H1 (cell line): ENCODE measurements at regions not wholly inside any gene's neighbourhood (a gene's known extent, or its start where the extent isn't known, plus 50 kb on each side); places are given as distances from the start of the nearest gene placed in this dataset.

ENCODE experiments used
- HDAC2 ChIP-seq, 2 experiments: fragments of 300-600 bp in 1 of 2; sonication (generic) in 1 of 2; IDR thresholded peaks; 2 replicates each; pipeline ENCODE4 v1.6.1; 2011 to 2012; ENCODE audit warnings: low read depth in 2 of 2, low read length in 2 of 2, mild to moderate bottlenecking in 2 of 2, moderate library complexity in 2 of 2, borderline replicate concordance in 1 of 2, inconsistent platforms in 1 of 2

DNA sequence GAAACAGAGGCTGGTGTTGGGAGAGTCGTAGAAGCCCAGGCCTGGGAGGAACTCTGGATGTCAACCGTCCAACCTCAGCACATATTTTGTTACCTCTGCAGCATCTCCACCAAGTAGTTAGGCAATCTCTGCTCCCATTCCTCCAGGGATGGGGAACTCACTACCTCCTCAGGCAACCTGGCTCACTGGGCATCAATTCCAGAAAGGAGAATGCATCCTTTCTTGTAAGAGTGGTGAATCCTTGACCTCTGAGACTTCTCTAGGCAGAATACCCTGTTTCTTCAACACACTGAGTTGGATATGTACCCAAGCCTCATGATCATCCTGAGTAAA, 136.7 kb upstream of the ZMIZ1 start (continued):
- TF ChIP-seq HDAC2 (IDR thresholded peaks at IDR 0.05; ENCODE audit: borderline replicate concordance in 1 of 2, low read depth in 2 of 2, low read length in 2 of 2): peak in 1 of 2 experiments; percentile 58; a peak in 1 of 4 replicates
